ENCODE measurements at regions not wholly inside any gene's neighbourhood (a gene's known extent, or its start where the extent isn't known, plus 50 kb on each side); places are given as distances from the start of the nearest gene placed in this dataset.
"Not testable (repeated sequence)": the region's sequence is repeated elsewhere in the genome, so short reads cannot be mapped to it uniquely, and the experiment has no call there.

DNA sequence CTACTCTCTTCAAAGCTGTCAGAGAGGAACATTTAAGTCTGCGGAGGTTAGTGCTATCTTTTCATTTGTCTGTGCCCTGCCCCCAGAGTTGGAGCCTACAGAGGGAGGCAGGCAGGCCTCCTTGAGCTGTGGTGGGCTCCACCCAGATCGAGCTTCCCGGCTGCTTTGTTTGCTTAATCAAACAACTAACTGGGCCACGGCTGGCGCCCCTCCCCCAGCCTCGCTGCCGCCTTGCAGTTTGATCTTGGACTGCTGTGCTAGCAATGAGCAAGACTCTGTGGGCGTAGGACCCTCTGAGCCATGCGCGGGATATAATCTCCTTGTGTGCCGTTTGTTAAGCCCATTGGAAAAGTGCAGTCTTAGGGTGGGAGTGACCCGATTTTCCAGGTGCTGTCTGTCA lies 62.0 kb upstream of the CYP1B1 start:
- TF ChIP-seq CTCF, POLR2A, POLR2AphosphoS5 (IDR thresholded peaks at IDR 0.05): not testable (repeated sequence)
